NCI-H146 (cell line): ENCODE measurements at regions not wholly inside any gene's neighbourhood (a gene's known extent, or its start where the extent isn't known, plus 50 kb on each side); places are given as distances from the start of the nearest gene placed in this dataset.

Source experiments
- DNase-seq: peaks from one replicate; lab custom pipeline; 2025; lab: John Stamatoyannopoulos, UW

- no peak for DNase-seq
Measured at GRCh38 chr18:65548316-65548715, 202.5 kb upstream of the CDH7 start.

- DNase-seq, result no peak
Measured at GRCh38 chr18:65547046-65547445, 203.8 kb upstream of the CDH7 start.

GRCh38 chr18:65544701-65545100 is 206.1 kb upstream of the CDH7 start:
- no peak for DNase-seq

GRCh38 chr18:65527879-65528633 is 222.8 kb upstream of the CDH7 start:
- peak; percentile 65 for DNase-seq

- DNase-seq, result no peak
Measured at GRCh38 chr18:65526099-65526498, 224.7 kb upstream of the CDH7 start.

GRCh38 chr18:65523461-65523860 is 227.4 kb upstream of the CDH7 start:
- no peak for DNase-seq

- no peak for DNase-seq
Measured at GRCh38 chr18:65522907-65523306, 227.9 kb upstream of the CDH7 start.

GRCh38 chr18:65516209-65516608 is 234.6 kb upstream of the CDH7 start:
- DNase-seq, result no peak

GRCh38 chr18:65498605-65499004 is 252.2 kb upstream of the CDH7 start:
- DNase-seq, result no peak

GRCh38 chr18:65487569-65487968 is 263.2 kb upstream of the CDH7 start:
- peak; percentile 99 for DNase-seq

GRCh38 chr18:65477455-65477854 is 273.4 kb upstream of the CDH7 start:
- DNase-seq, result no peak

GRCh38 chr18:65468881-65469280 is 281.9 kb upstream of the CDH7 start:
- DNase-seq, result no peak

- no peak for DNase-seq
Measured at GRCh38 chr18:65464361-65464760, 286.5 kb upstream of the CDH7 start.

- DNase-seq, result no peak
Measured at GRCh38 chr18:65459741-65460140, 291.1 kb upstream of the CDH7 start.

- DNase-seq, result no peak
Measured at GRCh38 chr18:65458871-65459270, 291.9 kb upstream of the CDH7 start.

- DNase-seq, result peak; percentile 20
Measured at GRCh38 chr18:65439188-65439587, 311.6 kb upstream of the CDH7 start.

- peak; percentile 89 for DNase-seq
Measured at GRCh38 chr18:65436430-65436829, 314.4 kb upstream of the CDH7 start.

GRCh38 chr18:65435534-65435933 is 315.3 kb upstream of the CDH7 start:
- DNase-seq, result peak; percentile 95

GRCh38 chr18:65429601-65430000 is 321.2 kb upstream of the CDH7 start:
- DNase-seq, result peak; percentile 17

- no peak for DNase-seq
Measured at GRCh38 chr18:65425366-65425765, 325.4 kb upstream of the CDH7 start.

- no peak for DNase-seq
Measured at GRCh38 chr18:65423776-65424175, 327.0 kb upstream of the CDH7 start.

GRCh38 chr18:65422544-65423136 is 328.2 kb upstream of the CDH7 start:
- DNase-seq, result no peak

- peak; percentile 93 for DNase-seq
Measured at GRCh38 chr18:65415098-65415497, 335.7 kb upstream of the CDH7 start.

- no peak for DNase-seq
Measured at GRCh38 chr18:65414501-65414900, 336.3 kb upstream of the CDH7 start.
